GM21576 (cell line): ENCODE measurements at regions not wholly inside any gene's neighbourhood (a gene's known extent, or its start where the extent isn't known, plus 50 kb on each side); places are given as distances from the start of the nearest gene placed in this dataset.

Experiments
- ATAC-seq: cut with Tn5 transposase; IDR thresholded peaks from one replicate; pipeline ENCODE4 v1.9.1; 2021; ENCODE audit warnings: mild to moderate bottlenecking, moderate library complexity; ENCODE audit not compliant: unreplicated experiment

DNA sequence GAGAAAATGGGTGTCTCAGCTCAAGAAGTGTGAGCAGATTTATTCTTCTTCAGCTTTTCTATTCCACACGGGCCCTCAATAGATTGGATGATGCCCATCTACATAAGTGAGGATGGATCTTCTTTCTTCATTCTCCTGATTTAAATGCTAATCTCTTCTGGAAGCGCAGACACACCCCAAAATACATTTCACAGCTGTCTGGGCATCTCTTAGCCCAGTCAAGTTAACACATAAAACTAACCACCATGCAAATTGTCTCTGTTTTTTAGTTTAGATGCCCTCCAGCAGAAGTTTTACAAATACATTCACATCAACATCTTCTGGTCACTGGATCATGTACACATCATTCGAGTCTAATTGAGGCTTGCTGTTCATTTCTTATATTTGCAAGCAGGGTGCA lies 249.0 kb upstream of the VCX3A start:
- ATAC-seq = no peak

DNA sequence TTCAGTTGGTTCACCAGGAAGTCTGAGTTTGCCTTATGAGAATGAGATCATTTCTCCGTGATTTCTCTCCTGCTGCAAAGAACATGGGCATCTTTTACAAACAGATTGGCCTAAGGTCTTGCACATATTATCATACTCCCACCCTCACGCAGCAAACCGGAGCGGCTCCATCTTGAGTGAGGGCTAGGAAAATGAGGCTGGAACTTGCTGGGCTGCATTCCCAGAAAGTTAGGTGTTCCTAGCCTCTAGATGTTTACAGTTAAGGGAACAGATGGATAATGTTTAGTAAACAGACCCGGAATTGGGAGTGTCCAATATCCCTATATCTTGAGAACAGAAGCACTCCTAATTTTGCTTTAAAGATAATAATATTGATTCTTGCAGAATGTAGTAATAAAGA lies 247.9 kb upstream of the VCX3A start:
- no peak for ATAC-seq

DNA sequence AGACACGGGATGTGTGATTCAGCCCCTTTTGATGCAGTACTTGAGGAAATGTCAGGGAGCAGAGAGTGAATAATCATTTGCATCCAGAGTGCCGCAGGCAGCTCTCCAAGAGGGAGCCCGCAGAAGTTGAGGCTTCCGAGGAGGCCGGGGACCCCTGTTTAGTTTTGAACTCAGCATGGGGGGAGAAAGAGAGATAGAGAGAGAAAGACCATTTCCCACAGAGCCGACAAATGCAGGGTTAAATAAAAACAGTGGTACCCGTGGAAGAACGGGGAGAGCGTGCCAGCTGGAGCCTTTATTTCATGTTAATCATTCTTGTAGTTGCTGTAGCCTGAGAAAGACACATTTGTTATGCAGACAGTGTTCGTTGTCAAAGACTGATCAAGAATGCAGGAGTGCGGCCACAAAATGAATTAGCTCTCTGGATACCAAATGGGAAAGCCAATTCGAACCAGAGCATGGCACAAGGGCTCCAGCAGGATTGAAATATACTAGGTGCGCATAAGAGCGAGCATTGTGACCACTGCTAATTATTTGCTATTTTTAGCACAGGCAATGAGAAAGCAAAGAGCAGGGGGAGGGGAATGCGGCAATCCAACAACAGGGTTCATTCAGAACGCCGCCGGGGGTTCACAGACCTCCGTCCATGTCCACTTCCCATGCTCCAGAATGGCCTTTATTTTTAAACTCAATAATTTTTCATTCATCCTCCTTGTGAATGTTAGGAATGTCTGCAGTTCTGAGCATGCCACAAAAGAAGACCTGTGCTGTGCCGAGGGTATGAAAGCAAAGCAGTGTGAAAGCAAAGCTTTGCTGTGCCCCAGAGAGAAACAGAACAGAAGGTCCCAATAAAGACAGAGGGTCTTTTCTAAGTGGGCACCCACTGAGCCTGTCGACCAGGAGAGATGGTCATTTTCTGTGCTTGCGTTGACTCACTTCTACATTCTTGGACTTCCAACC lies 243.9 kb upstream of the VCX3A start:
- ATAC-seq = no peak

DNA sequence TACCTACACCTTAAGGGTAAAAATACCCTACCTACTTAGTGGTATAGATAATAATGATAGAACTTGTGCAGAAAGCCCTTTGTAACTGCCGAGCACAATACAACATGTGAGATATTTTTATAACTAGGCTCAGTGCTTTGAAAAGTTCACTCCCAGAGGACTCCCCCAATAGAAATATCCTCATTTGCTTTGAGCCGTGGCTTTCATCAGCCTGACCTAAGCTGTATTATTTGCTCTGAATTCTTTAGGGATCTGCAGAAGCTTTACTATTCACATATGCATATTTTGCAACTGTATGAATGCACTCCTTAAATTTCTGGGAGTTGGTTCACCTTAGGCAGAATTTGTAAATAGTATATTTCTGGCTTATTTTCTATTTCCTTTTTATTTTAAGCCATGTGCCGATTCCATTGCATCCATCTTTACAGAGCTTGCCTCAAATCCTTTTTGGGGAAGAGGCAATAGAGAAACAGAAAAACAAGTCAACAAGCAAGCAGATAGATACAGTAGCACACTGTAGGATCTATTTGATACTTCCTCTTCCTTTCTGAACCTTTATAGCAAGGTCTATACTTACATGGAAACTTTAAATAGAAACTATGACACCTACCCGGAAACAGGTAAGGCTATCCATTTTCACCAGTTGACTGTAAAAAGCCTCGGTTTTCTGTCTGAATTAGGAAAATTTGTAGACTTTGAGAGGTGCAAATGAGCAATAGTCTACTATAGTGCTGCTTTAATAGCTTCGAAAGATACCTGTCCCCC lies 242.5 kb upstream of the VCX3A start:
- ATAC-seq = peak; percentile 55

DNA sequence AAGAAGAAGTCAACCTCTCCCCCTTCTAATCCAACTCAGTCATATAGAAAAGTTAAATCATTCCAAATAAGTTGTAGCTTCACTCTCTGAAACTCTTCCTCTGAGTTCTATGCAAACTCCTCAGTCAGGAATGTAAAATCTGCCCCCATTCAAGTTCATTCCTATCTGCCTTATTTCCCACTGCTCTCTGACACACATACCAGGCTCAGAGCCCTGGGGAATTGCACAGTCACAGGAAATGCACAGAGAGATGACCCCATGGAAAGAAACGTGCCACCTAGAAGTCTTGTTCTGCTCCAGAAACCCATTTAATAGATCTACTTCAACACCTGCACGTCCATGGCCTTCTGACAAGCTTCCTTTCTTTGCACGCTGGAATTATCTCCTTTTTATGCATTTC lies 236.0 kb upstream of the VCX3A start:
- no peak for ATAC-seq

DNA sequence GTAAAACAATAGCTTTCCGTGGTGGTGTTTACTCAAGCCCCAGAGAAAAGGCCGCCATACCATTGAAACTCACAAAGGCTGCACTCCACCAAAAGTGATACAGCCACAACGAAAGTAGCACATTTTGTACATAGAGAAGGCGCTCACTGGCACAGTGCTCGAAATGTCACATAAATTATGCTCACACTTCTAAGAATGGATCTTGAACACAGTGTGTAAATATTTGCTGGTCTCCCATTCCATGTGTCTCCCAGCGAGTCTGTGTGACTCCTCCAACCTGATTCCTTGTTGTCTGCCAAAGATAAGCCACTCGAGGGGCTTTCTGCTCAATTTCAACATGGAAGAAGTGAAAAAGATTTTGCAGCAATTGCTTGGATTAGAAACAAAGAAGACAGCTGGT lies 234.0 kb upstream of the VCX3A start:
- ATAC-seq = no peak

DNA sequence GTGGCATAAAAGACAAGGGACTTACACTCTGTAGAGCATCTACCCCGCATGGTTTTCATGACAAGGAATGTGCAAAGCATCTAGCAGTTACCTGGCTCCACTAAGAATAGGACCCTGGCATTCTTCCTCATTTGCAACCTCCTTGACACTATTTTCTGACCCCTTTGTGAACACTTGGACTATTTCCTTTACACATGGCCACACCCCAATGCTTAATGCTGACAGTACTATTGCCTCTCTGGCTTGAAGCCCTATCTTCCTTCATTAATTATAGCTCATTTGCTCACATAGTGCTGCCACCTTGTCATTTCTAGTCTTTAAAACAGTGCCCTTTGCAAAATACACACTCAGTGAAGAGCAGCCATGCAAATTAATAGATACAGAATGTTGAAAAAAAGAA lies 226.3 kb upstream of the VCX3A start:
- no peak for ATAC-seq

DNA sequence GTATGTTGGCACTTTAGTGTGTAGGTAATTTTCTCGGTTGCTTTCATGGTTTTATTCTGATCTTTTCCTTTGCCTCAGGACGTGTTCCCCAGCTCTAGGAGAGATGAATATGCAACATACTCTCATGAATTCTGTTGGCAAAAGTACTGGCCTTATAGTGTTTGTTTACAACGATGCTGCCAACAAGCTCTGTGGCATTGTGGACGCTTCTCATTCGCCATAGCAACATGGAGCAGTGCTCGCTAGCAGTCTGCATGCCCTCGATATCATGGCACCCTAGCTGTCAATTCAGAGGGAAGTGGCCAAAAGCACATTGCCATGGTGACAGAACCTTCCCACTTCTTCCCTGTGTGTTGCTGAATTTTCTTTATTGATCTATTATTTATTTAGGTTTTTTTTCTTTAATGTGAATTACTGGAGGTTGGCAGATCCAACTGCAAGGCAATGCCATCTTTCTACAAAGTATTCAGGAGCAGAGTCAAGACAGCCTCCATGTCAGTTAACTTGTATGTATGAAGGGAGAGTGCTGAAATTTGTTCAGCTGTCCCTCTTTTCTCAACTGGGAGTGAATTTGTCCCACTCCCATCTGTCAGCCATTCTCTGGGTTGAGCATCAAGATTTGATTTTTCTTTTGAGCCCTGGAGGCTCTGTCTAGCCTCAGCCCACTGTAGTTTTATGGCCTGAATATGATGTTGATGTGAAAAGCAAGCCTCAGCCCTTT lies 224.9 kb upstream of the VCX3A start:
- ATAC-seq = no peak

DNA sequence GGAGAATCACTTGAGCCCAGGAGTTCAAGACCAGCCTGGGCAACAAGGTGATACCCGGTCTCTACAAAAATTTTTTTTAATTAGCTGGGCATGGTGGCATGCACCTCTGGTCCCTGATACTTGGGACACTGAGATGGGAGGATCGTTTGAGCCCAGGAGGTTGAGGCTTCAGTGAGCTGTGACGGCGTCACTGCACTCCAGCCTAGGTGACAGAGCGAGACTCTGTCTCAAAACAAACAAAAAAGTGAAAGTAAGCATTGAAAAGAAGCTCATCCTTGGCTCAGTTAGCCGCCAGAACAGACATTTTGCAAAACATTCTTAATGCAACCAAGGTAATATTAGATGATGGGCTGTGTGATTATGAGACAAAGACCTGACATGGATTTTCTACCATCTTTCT lies 223.3 kb upstream of the VCX3A start:
- no peak for ATAC-seq

DNA sequence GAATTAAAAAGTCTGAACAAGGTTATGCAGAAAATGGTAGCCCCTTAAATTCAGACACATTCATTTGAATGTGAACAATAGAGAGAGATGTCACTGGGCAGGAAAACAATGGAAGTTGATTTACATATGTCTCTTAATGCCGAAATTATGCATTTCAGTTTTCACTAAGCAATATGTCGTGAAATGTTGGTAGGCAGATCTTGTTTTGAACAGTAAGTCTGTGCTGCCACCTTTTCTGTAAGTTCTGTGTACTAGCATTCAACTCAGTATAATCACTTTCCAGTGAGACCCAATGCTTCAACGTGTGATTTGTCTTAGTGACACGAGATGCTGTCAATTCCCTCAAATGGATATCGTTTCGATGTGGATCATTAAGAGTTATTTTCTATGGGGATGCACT lies 222.7 kb upstream of the VCX3A start:
- no peak for ATAC-seq

DNA sequence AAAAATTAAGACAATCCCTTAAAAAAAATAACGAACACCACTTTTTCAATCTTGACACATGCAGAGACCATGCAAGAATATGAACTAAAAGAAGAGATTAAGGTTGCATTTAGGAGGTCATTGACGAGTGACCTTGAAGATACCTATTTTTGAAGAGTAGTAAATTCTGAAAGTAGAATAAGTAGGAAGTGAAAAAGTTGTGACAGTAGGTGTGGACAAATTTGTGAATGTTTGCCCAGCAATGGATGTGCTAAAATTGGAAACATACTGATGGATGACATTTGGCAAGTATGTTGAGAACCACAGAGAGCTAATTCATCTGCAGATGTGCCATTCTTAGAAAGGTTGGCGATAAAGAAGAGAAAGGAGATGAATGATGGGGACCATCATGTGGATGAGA lies 213.7 kb upstream of the VCX3A start:
- ATAC-seq = peak; percentile 65

DNA sequence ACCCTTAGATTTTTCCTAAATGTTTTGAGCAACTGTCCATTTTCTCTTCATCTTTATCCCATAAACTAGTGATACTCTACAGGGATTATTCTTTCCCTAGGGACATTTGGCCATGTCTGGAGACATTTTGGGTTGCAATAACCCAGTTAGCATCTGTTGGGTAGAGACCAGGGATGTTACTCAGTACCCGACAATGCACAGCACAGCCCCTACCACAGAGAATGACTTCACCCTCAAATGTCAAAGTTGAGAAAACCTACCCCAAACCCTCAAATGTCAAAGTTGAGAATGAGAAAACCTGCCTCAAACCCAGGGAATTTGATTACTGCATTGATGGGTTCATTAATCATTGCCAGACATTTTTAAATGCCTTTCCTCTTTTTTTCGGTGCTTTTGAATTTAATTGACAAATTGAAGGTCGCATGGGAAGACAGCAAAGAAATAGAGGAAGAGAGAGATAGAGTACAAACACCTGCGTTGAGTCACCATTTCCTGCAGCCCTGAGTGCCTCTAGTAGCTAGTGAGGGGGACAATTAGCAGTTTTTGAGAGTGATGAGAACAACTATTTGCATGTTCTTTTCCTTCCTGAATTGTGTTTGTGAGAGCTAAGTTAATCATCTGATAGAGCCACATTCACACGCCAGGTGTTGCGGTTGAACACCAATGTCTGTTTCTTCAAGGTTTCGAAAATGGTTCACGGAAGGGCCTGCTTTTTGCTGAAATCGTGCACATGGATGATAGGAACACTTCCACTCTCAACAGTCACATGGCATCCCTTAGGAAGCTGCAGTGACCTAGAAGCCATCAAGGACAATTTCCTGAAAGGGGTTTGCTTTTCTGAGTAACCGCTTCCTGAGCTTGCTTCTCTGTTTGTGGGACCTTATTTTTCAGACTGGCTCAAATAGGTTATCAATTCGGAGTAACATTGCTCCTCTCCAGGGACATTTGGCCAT lies 203.9 kb upstream of the VCX3A start:
- ATAC-seq = peak; percentile 97

DNA sequence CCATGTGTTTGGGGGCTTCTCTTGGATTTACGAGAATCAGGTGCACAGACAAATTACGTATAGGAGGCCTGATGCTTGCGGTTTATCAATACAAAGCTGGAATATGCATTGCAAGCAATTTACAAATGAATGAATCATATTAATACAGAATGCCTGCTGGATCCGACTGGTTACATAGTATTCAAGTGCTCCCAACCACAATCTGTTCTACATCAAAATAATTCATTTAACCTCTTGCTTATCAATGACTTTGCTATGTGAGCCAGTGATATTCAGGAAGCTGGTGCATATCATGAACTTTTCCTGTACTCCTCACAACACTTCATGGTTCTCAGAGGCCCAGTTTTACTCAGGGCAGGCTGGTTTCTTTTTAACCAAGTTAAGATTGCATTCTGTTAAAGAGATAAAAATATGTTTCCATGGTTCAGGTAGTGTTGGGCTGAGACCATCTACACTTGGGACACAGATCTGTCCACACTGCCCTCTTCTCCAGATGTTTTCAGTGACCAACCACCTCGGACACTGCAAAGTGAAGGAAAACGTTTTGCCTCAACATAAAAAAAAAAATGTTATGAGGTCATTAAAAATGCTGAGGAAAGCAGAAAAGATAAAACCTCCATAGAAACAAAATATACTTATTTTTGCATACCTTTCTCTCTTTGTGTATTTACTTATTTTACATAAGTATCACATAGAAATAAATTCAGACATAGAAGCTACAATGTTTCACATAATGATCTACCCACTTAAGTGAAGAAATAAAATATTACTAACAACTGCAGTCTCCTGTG lies 200.1 kb upstream of the VCX3A start:
- ATAC-seq = no peak

DNA sequence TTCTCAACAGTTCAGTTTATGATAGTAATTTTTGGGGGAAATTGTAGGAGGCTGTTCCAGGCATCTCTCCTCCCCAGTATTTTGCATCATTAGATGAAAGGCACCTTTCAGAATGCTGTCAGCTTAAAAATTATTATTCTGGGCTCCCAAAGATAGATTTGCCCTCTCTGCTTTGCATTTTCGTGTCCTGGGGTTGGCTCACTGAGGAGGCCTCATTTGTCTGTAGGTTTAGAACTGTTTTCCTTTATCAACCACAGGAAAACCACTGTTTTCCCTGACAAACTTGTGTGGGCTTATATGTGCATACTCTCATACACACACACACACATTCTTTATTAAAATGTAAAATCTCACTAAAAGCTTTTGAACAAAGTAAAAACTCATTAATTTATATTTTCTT lies 197.2 kb upstream of the VCX3A start:
- peak; percentile 64 for ATAC-seq

DNA sequence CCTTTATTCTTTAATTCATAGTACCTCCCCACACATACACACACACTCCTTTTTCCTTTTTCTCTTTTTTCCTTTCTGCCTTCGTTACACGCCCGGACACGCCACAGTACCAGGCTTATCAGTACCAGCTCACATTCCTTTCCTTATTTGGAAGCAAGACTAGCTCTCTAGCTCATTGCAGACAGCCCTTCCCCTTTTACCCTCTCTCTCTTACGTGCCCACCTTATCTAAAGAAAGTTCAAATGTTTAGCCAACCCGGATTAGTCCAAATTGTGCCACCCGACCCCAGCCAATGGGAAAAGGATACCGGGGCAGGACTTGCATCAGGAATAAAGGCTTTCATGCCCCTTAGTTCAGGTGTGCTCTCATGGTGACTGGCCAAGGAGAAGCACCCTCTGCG lies 194.7 kb upstream of the VCX3A start:
- no peak for ATAC-seq

DNA sequence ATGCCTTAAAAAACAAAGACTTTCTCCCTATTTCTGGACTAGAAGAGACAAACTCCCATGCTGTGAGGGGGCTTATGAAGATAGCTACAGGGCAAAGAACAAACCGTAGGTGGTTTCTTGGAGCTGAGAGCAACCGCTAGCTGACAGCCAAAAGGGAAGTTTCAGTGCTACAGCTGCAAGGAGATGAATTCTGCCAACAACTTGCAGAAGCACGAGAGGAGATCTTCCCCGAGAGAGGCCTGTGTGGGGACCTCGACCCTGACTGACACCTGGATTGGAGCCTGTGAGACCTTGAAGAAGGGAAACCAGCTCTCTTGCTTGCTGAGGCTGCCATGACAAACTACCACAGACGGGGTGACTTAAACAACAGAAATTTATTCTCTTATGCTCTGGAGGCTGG lies 183.8 kb upstream of the VCX3A start:
- ATAC-seq = no peak

DNA sequence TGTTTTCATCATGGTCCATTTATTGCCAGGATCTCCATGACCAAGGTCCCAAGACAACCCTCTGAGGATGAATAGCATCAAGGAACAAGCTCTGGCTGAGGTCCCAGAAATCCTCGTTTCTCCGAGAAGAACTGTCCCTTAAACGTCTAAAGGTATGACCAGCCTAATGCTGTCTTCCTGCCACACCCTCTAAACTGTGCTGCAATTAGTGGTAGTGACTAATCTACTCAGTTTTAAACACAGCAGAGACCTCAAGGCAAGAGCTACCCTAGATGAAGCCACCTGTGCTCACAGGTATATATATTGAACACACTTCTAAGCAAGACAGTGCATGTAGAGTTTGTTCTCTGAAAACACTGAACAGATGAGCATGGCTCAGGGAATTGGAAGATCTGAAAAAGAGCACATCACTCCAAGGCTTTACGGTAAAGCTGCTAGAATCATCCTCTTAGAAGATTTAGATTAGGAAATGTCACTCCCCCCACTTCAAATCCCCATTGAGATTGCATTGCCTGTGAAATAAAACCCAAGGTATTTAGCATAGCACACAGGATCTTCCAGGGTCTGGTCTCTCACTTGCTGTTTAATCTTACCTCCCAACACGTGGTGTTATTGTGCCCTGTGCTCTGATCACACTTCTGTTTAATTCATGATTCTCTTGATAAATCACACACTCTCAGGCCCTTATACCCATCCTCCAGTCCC lies 173.9 kb upstream of the VCX3A start:
- no peak for ATAC-seq

DNA sequence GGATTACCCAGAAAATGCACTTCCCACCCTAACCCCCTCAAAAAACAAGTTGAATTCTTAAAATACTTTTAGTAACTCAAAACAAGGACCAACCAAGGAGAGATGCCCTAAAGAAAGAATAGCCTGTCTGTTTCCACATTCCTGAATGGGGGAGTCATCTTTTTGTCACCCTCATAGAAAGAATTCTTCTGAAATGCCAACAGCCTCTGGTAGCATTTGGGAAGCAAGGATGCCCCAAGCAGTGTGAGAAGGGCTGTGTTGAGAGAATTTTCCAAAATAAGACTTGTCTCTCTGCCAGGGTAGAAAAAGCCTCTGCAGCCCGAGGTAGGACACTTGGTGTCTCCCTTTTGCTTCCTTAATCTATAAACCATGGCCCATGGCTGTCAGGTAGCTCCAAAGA lies 173.1 kb upstream of the VCX3A start:
- no peak for ATAC-seq

DNA sequence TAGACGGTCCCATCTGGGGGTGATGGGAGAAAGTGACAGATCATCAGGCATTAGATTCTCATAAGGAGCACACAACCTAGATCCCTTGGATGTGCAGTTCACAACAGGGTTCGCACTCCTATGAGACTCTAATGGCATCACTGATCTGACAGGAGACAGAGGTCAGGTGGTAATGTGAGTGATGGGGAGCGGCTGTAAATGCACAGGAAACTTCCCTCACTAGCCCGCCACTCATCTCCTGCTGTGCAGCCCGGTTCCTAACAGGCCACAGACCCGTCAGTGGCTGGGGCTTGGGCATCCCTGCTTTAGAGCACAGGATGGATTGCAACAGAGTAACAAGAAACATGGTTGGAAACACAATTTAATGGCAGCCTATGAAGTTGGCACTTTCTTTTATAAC lies 172.6 kb upstream of the VCX3A start:
- no peak for ATAC-seq
